Stimulated activated CD8-positive, alpha-beta memory T cell treated with anti-CD3 and anti-CD28 coated beads, Interleukin-4, amount 100 ng/mL, for 24 hours (primary cell): ENCODE measurements at regions not wholly inside any gene's neighbourhood (a gene's known extent, or its start where the extent isn't known, plus 50 kb on each side); places are given as distances from the start of the nearest gene placed in this dataset.

ENCODE experiments used
- DNase-seq: peaks from one replicate; pipeline ENCODE4 v3.0.0-alpha.2; 2020; ENCODE audit warnings: low read depth

GRCh38 chr1:29502911-29503840 lies 266.9 kb downstream of the PTPRU start:
- no peak for DNase-seq

GRCh38 chr1:29502225-29502910 lies 266.0 kb downstream of the PTPRU start:
- no peak for DNase-seq

GRCh38 chr1:29501227-29501976 lies 265.1 kb downstream of the PTPRU start:
- DNase-seq: no peak

- no peak for DNase-seq
These were observed 264.3 kb downstream of the PTPRU start for GRCh38 chr1:29500651-29501050.

- DNase-seq: no peak
These were observed 263.7 kb downstream of the PTPRU start for GRCh38 chr1:29500041-29500440.

- DNase-seq: no peak
These were observed 262.9 kb downstream of the PTPRU start for GRCh38 chr1:29499104-29499650.

- DNase-seq: no peak
These were observed 262.1 kb downstream of the PTPRU start for GRCh38 chr1:29498126-29499103.

GRCh38 chr1:29497395-29498125 lies 261.2 kb downstream of the PTPRU start:
- no peak for DNase-seq

GRCh38 chr1:29496701-29497100 lies 260.4 kb downstream of the PTPRU start:
- no peak for DNase-seq

GRCh38 chr1:29490204-29490934 lies 254.0 kb downstream of the PTPRU start:
- DNase-seq: no peak

GRCh38 chr1:29489471-29489870 lies 253.1 kb downstream of the PTPRU start:
- no peak for DNase-seq

- no peak for DNase-seq
These were observed 252.5 kb downstream of the PTPRU start for GRCh38 chr1:29488794-29489311.

GRCh38 chr1:29488086-29488793 lies 251.9 kb downstream of the PTPRU start:
- no peak for DNase-seq

- DNase-seq: no peak
These were observed 251.0 kb downstream of the PTPRU start for GRCh38 chr1:29487291-29487690.

GRCh38 chr1:29485096-29485925 lies 249.0 kb downstream of the PTPRU start:
- DNase-seq: no peak

- no peak for DNase-seq
These were observed 246.7 kb downstream of the PTPRU start for GRCh38 chr1:29482991-29483390.

GRCh38 chr1:29482064-29482463 lies 245.7 kb downstream of the PTPRU start:
- no peak for DNase-seq

- DNase-seq: no peak
These were observed 244.7 kb downstream of the PTPRU start for GRCh38 chr1:29481031-29481430.
